Spleen (tissue), 11 donors: ENCODE measurements at regions not wholly inside any gene's neighbourhood (a gene's known extent, or its start where the extent isn't known, plus 50 kb on each side); places are given as distances from the start of the nearest gene placed in this dataset.

Experiments used
- DNase-seq: peaks from one replicate; pipeline ENCODE4 v3.0.0-alpha.2; 2020
- H3K27ac ChIP-seq, 8 donors: fragments of 200-600 bp; sonication (generic) in 7 of 8; 1 replicate in 4 of 8; 2 replicates in 4 of 8; pipeline versions ENCODE4 v1.5.0 to v1.8.0; 2016 to 2021; ENCODE audit warnings: inconsistent platforms in 4 of 8, mild to moderate bottlenecking in 4 of 8, moderate library complexity in 1 of 8
- H3K27me3 ChIP-seq, 7 donors: fragments of 200-600 bp; sonication (generic) in 6 of 7; replicated peaks in 1 of 7; 1 replicate in 4 of 7; 2 replicates in 3 of 7; pipeline versions ENCODE4 v1.5.0 to v1.8.0; 2016 to 2021; ENCODE audit warnings: inconsistent platforms in 3 of 7, mild to moderate bottlenecking in 1 of 7
- H3K36me3 ChIP-seq, 6 donors: fragments of 200-600 bp; sonication (generic) in 5 of 6; 1 replicate in 4 of 6; 2 replicates in 2 of 6; pipeline versions ENCODE4 v1.5.0 to v1.8.0; 2016 to 2021; ENCODE audit warnings: inconsistent platforms in 2 of 6
- H3K4me1 ChIP-seq, 6 donors: fragments of 200-600 bp; sonication (generic) in 5 of 6; 1 replicate in 3 of 6; 2 replicates in 3 of 6; pipeline versions ENCODE4 v1.5.0 to v1.8.0; 2016 to 2021; ENCODE audit warnings: inconsistent platforms in 3 of 6
- H3K4me3 ChIP-seq, 8 donors: fragments of 200-600 bp; sonication (generic) in 7 of 8; 1 replicate in 4 of 8; 2 replicates in 4 of 8; pipeline versions ENCODE4 v1.5.0 to v1.8.0; 2016 to 2021; ENCODE audit warnings: inconsistent platforms in 4 of 8, mild to moderate bottlenecking in 4 of 8, moderate library complexity in 2 of 8
- H3K9me3 ChIP-seq, 8 donors: fragments of 200-600 bp; sonication (generic) in 7 of 8; 1 replicate in 4 of 8; 2 replicates in 4 of 8; pipeline versions ENCODE4 v1.5.0 to v1.8.0; 2016 to 2021; ENCODE audit warnings: inconsistent platforms in 4 of 8
- CTCF ChIP-seq, 11 experiments: fragments of 200-600 bp in 7 of 11; fragments of 450-650 bp in 4 of 11; sonication (generic) in 4 of 11; IDR thresholded peaks in 8 of 11; conservative IDR thresholded peaks in 3 of 11; 1 replicate in 7 of 11; 2 replicates in 4 of 11; pipeline versions ENCODE4 v1.4.0 to v1.8.0; 2016 to 2021; ENCODE audit warnings: antibody characterized with exemption in 11 of 11, inconsistent platforms in 4 of 11, mild to moderate bottlenecking in 1 of 11
- POLR2A ChIP-seq, 3 donors: fragments of 450-650 bp; IDR thresholded peaks; one replicate each; pipeline ENCODE4 v1.5.1; 2017; ENCODE audit warnings: antibody characterized with exemption in 3 of 3, mild to moderate bottlenecking in 1 of 3
- POLR2AphosphoS5 ChIP-seq, 3 donors: sonication (generic); formaldehyde crosslinking; IDR thresholded peaks; one replicate each; pipeline ENCODE4 v1.5.1; 2017; ENCODE audit warnings: antibody characterized with exemption in 3 of 3
- WGBS, 5 donors: extraction: QIAGEN DNeasy Blood & Tissue Kit in 3 of 5; methylation state at CpG; one replicate each; pipeline versions ENCODE4 v1.1.5 to v1.1.7; 2013 to 2018; 5-methylcytosine and 5-hydroxymethylcytosine counted together
- intact Hi-C: fragments of 100-400 bp; cut with DNase I; formaldehyde crosslinking; loops from one replicate; pipeline ENCODE4 v1.15.0; 2023; ENCODE audit warnings: low total_unique reads
- donor health status: healthy with polysubstance abuse.
- donor health status: DM: no; HTN: no; CAD: no; lungs with moderate emphysema.
- donor health status: DM: no; HTN: no; CAD: no.
- donor health status: Bipolar disorder and iron deficiency.
- donor health status: healthy.
- donor health status: DM: no; HTN: no; CAD: no.
- donor health status: DM: yes; HTN: yes; CAD: no.

DNA sequence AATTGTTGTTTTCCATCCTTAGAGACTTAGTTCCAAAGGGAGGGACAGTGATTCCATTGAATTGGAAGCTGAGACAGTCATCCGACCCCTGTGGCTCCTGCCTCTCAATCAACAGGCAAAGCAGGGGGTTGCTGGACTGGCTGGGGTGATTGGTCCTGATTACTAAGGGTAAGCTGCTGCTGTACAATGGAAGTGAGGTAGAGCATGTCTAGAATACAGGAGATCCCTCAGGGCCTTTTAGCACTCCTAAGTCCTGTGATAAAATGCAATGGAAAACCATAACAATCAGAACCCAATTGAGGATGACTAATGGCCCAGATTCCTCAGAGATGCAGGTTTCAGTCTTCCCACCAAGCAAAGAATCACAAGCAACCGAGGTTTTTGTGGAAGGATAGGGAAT is 127.6 kb downstream of the AASDH start:
- TF ChIP-seq CTCF (IDR thresholded peaks at IDR 0.05 in 8 of 11, conservative IDR thresholded peaks at IDR 0.05 in 3 of 11) (no peak), POLR2AphosphoS5 (IDR thresholded peaks at IDR 0.05) (no peak), POLR2A (IDR thresholded peaks at IDR 0.05) (no peak)
- Histone ChIP-seq H3K4me1 (no peaks in the 10 kb centered on the region), H3K9me3 (peaks cover 0 to 20% (median 11%) of the 10 kb centered on the region in 8 donors), H3K4me3 (no peak overlapping the region), H3K27ac (no peak overlapping the region), H3K27me3 (no peaks in the 10 kb centered on the region), H3K36me3 (no peaks in the 10 kb centered on the region)
- 75 to 93% (median 81%) methylated on average over 2 of the region's 2 CpGs for WGBS, 5 donors
- intact Hi-C loops = no loop called here
- DNase-seq = no peak

DNA sequence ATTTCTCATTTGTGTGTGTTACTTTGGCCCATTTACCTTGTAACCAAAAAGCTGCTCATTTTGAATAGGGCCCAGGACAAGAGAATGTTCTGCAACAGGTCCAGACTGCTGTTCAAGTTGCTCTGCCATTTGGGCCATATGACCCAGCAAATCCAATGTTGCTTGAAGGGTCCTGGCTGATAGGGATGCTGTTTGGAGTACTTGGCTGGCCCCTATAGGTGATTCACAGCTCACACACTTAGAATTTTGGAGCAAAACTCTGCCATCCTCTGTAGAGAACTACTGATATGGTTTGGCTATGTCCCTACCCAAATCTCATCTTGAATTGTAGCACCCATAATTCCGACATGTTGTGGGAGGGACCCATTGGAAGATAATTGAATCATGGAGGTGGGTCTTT is 131.5 kb downstream of the AASDH start:
- H3K9me3 ChIP-seq = no peaks in the 10 kb centered on the region
- H3K27me3 ChIP-seq = no peaks in the 10 kb centered on the region
- no peak overlapping the region for H3K4me3 ChIP-seq
- WGBS, 5 donors = 91 to 100% (median 100%) methylated on average over 1 of the region's 1 CpG
- H3K36me3 ChIP-seq = no peaks in the 10 kb centered on the region
- H3K4me1 ChIP-seq = no peaks in the 10 kb centered on the region
- no peak for DNase-seq
- no peak overlapping the region for H3K27ac ChIP-seq
- TF ChIP-seq CTCF (IDR thresholded peaks at IDR 0.05 in 8 of 11, conservative IDR thresholded peaks at IDR 0.05 in 3 of 11) (no peak), POLR2AphosphoS5 (IDR thresholded peaks at IDR 0.05) (no peak), POLR2A (IDR thresholded peaks at IDR 0.05) (no peak)
- intact Hi-C loops = no loop called here

DNA sequence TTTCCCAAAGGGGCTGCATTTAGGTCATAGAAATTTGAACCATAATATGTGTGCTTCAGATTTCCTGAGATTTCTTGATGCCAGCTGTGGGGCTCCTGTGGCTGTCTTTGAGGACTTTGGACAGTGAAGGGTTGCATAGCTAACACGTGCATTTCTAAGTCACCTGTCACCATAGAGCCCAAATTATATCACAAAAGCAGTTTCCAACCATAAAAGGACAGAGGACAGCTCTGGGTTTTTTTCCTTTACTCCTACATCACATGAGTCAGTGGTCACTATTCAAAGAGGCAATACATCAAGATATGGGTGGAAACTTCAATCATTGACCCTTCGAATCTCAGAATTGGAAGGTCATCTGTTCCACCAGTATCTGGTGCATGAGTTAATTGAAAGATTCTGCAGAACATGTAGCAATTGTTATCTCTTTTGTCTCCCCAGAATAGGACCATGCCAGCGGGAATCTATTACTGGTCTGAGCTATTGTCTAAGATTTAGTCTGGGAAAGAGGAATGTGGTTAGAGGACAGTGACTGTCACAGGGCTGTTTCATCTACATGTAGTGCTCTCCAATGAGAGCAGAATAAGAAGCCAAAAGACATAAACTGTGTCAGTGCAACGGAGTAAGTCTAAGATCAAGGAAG is 133.5 kb downstream of the AASDH start:
- intact Hi-C loops = no loop called here
- TF ChIP-seq CTCF (IDR thresholded peaks at IDR 0.05 in 8 of 11, conservative IDR thresholded peaks at IDR 0.05 in 3 of 11) = no peak
- no peak for TF ChIP-seq POLR2A (IDR thresholded peaks at IDR 0.05)
- no peak for TF ChIP-seq POLR2AphosphoS5 (IDR thresholded peaks at IDR 0.05)
- Histone ChIP-seq H3K36me3 (no peaks in the 10 kb centered on the region), H3K4me1 (no peaks in the 10 kb centered on the region), H3K9me3 (no peaks in the 10 kb centered on the region), H3K27ac (no peak overlapping the region), H3K27me3 (no peaks in the 10 kb centered on the region), H3K4me3 (no peak overlapping the region)
- DNase-seq = no peak
- 79 to 90% (median 82%) methylated on average over 4 of the region's 4 CpGs for WGBS, 5 donors

GRCh38 chr4:56252561-56253152 is 134.6 kb downstream of the AASDH start:
- Histone ChIP-seq H3K27me3 (no peaks in the 10 kb centered on the region), H3K4me1 (no peaks in the 10 kb centered on the region), H3K36me3 (no peaks in the 10 kb centered on the region), H3K4me3 (no peak overlapping the region), H3K9me3 (no peaks in the 10 kb centered on the region), H3K27ac (no peak overlapping the region)
- TF ChIP-seq POLR2A (IDR thresholded peaks at IDR 0.05) (no peak), CTCF (IDR thresholded peaks at IDR 0.05 in 8 of 11, conservative IDR thresholded peaks at IDR 0.05 in 3 of 11) (no peak), POLR2AphosphoS5 (IDR thresholded peaks at IDR 0.05) (no peak)
- no peak for DNase-seq
- 66 to 88% (median 78%) methylated on average over 4 of the region's 4 CpGs for WGBS, 5 donors
- intact Hi-C loops = no loop called here
